Transverse colon (tissue), 4 donors: ENCODE measurements at regions not wholly inside any gene's neighbourhood (a gene's known extent, or its start where the extent isn't known, plus 50 kb on each side); places are given as distances from the start of the nearest gene placed in this dataset.

Experiments
- DNase-seq: peaks from one replicate; pipeline ENCODE4 v3.0.0-alpha.2; 2019
- H3K27ac ChIP-seq, 4 donors: fragments of 200-600 bp; sonication (generic); 2 replicates each; pipeline ENCODE4 v1.5.1; 2016 to 2018; ENCODE audit warnings: inconsistent platforms in 4 of 4
- H3K27me3 ChIP-seq: fragments of 200-600 bp; sonication (generic); 2 replicates; pipeline ENCODE4 v1.5.1; 2017; ENCODE audit warnings: inconsistent platforms
- H3K36me3 ChIP-seq, 4 donors: fragments of 200-600 bp; sonication (generic); 2 replicates each; pipeline ENCODE4 v1.5.1; 2017 to 2019; ENCODE audit warnings: inconsistent platforms in 4 of 4
- H3K4me1 ChIP-seq, 4 donors: fragments of 200-600 bp; sonication (generic); 2 replicates each; pipeline ENCODE4 v1.5.1; 2017 to 2020; ENCODE audit warnings: inconsistent platforms in 4 of 4
- H3K4me3 ChIP-seq, 4 donors: fragments of 200-600 bp; sonication (generic); 1 replicate in 1 of 4; 2 replicates in 3 of 4; pipeline versions ENCODE4 v1.5.1 to v1.6.1; 2017 to 2019; ENCODE audit warnings: inconsistent platforms in 4 of 4
- H3K9me3 ChIP-seq, 2 donors: fragments of 200-600 bp; sonication (generic); 2 replicates each; pipeline ENCODE4 v1.5.1; 2017 to 2019; ENCODE audit warnings: inconsistent platforms in 2 of 2
- CTCF ChIP-seq, 5 experiments: fragments of 200-600 bp in 3 of 5; fragments of 450-650 bp in 2 of 5; sonication (generic) in 3 of 5; IDR thresholded peaks; 1 replicate in 2 of 5; 2 replicates in 3 of 5; pipeline ENCODE4 v1.5.1; 2016 to 2017; ENCODE audit warnings: antibody characterized with exemption in 5 of 5, inconsistent platforms in 3 of 5, mild to moderate bottlenecking in 2 of 5, moderate library complexity in 1 of 5
- EP300 ChIP-seq: sonication (generic); formaldehyde crosslinking; IDR thresholded peaks from one replicate; pipeline ENCODE4 v1.6.1; 2017; ENCODE audit warnings: antibody characterized with exemption, low read depth
- POLR2A ChIP-seq: fragments of 450-650 bp; IDR thresholded peaks from one replicate; pipeline ENCODE4 v1.6.1; 2016; ENCODE audit warnings: antibody characterized with exemption, mild to moderate bottlenecking, moderate library complexity
- POLR2AphosphoS5 ChIP-seq, 3 donors: sonication (generic); formaldehyde crosslinking; IDR thresholded peaks; one replicate each; pipeline ENCODE4 v1.6.1; 2016; ENCODE audit warnings: antibody characterized with exemption in 3 of 3
- whole genome bisulfite sequencing, 2 donors: methylation state at CpG; one replicate each; pipeline ENCODE4 v1.1.5; 2018; ENCODE audit warnings: low coverage in 1 of 2; 5-methylcytosine and 5-hydroxymethylcytosine counted together
- in situ Hi-C, 4 donors: fragments of 200-750 bp; cut with MboI; loops; one replicate each; pipeline versions ENCODE4 v1.15.0 to v1.15.1; 2017; ENCODE audit warnings: low sequenced_read_pairs in 3 of 4, low pct_ligation_motif_present in 1 of 4, low pct_unique_long_range_greater_than_20kb in 1 of 4
- intact Hi-C: fragments of 100-400 bp; cut with DNase I; formaldehyde crosslinking; loops from one replicate; pipeline ENCODE4 v1.15.1; 2023; ENCODE audit warnings: low total_unique reads

GRCh38 chr1:94672934-94673333 lies 131.4 kb upstream of the F3 start:
- intact Hi-C loops (no loop called here), in situ Hi-C loops (no loop called here)
- H3K27ac ChIP-seq, result no peak overlapping the region
- DNase-seq, result no peak
- no peaks in the 10 kb centered on the region for H3K27me3 ChIP-seq
- H3K9me3 ChIP-seq, result no peaks in the 10 kb centered on the region
- H3K4me3 ChIP-seq, result no peak overlapping the region
- 85 to 100% methylated on average over 2 to 6 of the region's 6 CpGs for WGBS, 2 donors
- peaks cover 0 to 20% (median 7%) of the 10 kb centered on the region in 4 donors for H3K4me1 ChIP-seq
- no peaks in the 10 kb centered on the region for H3K36me3 ChIP-seq
- TF ChIP-seq CTCF (IDR thresholded peaks at IDR 0.05), result no peak
- no peak for TF ChIP-seq POLR2A
- TF ChIP-seq EP300, result no peak
- TF ChIP-seq POLR2AphosphoS5 (IDR thresholded peaks at IDR 0.05), result no peak

GRCh38 chr1:94672001-94672400 lies 130.4 kb upstream of the F3 start:
- no peaks in the 10 kb centered on the region for H3K9me3 ChIP-seq
- WGBS, 2 donors, result 92 to 94% methylated on average over 2 of the region's 2 CpGs
- H3K36me3 ChIP-seq, result no peaks in the 10 kb centered on the region
- no peak overlapping the region for H3K27ac ChIP-seq
- intact Hi-C loops (no loop called here), in situ Hi-C loops (no loop called here)
- no peak overlapping the region for H3K4me3 ChIP-seq
- H3K27me3 ChIP-seq, result no peaks in the 10 kb centered on the region
- DNase-seq, result no peak
- TF ChIP-seq EP300 (no peak), POLR2A (no peak), CTCF (IDR thresholded peaks at IDR 0.05) (no peak), POLR2AphosphoS5 (IDR thresholded peaks at IDR 0.05) (no peak)
- H3K4me1 ChIP-seq, result peaks cover 0 to 10% (median 3%) of the 10 kb centered on the region in 4 donors

- 65 to 71% methylated on average over 1 to 2 of the region's 2 CpGs for WGBS, 2 donors
- in situ Hi-C loops, result no loop called here
- no peak overlapping the region for H3K4me3 ChIP-seq
Observed at GRCh38 chr1:94670273-94670672, 128.7 kb upstream of the F3 start.

GRCh38 chr1:94669198-94669597 lies 127.6 kb upstream of the F3 start:
- WGBS, 2 donors, result 85% methylated on average over 1 of the region's 1 CpG
- Histone ChIP-seq H3K9me3 (no peaks in the 10 kb centered on the region), H3K4me3 (no peak overlapping the region), H3K4me1 (peaks cover 0 to 6% (median 0%) of the 10 kb centered on the region in 4 donors), H3K36me3 (no peaks in the 10 kb centered on the region), H3K27ac (no peak overlapping the region), H3K27me3 (no peaks in the 10 kb centered on the region)
- TF ChIP-seq POLR2A, result no peak
- TF ChIP-seq POLR2AphosphoS5 (IDR thresholded peaks at IDR 0.05), result no peak
- no peak for TF ChIP-seq CTCF (IDR thresholded peaks at IDR 0.05)
- TF ChIP-seq EP300, result no peak
- in situ Hi-C loops (no loop called here), intact Hi-C loops (no loop called here)
- DNase-seq, result no peak

More at GRCh38 chr1:94670273-94670672, 128.7 kb upstream of the F3 start:
- Histone ChIP-seq H3K36me3 (no peaks in the 10 kb centered on the region), H3K27ac (no peak overlapping the region), H3K9me3 (no peaks in the 10 kb centered on the region), H3K27me3 (no peaks in the 10 kb centered on the region), H3K4me1 (no peaks in the 10 kb centered on the region)
- no peak for DNase-seq
- intact Hi-C loops, result no loop called here
- TF ChIP-seq POLR2AphosphoS5 (IDR thresholded peaks at IDR 0.05), result no peak
- no peak for TF ChIP-seq POLR2A
- no peak for TF ChIP-seq EP300
- TF ChIP-seq CTCF (IDR thresholded peaks at IDR 0.05), result no peak
